IMR-90 (cell line): ENCODE measurements at regions not wholly inside any gene's neighbourhood (a gene's known extent, or its start where the extent isn't known, plus 50 kb on each side); places are given as distances from the start of the nearest gene placed in this dataset.

ENCODE experiments used
- ATAC-seq: fragments of 200-7000 bp; cut with Tn5 transposase; 2 replicates; pipeline ENCODE4 v1.9.1; 2020; ENCODE audit warnings: low read depth, mild to moderate bottlenecking, moderate library complexity
- BruUV-seq: library from RNA; stranded (reverse); fragments of 400-500 nt; replicated peaks from 2 replicates; lab custom pipeline; 2021; lab: Mats Ljungman, UMichigan
- CTCF ChIA-PET: fragments of 300-600 bp; formaldehyde crosslinking; extraction: SDS; loops from one replicate; lab custom pipeline; 2021; ENCODE audit warnings: antibody characterized with exemption; lab: Yijun Ruan, JAX
- POLR2A ChIA-PET: fragments of 300-600 bp; sonication (Branson Sonifier 250); formaldehyde crosslinking; loops from one replicate; lab custom pipeline; 2022; ENCODE audit warnings: antibody characterized with exemption; ENCODE audit not compliant: unreplicated experiment; lab: Charles Lee
- DNase-seq: peaks from one replicate; pipeline ENCODE4 v3.0.0; 2013
- H2AFZ ChIP-seq: replicated peaks from 2 replicates; pipeline ENCODE3; 2013; ENCODE audit warnings: low read length, mild to moderate bottlenecking; ENCODE audit not compliant: poor library complexity
- H2AK5ac ChIP-seq: 2 replicates; pipeline ENCODE4 v1.6.1; 2013; ENCODE audit warnings: low read depth, low read length, inconsistent platforms
- H2AK9ac ChIP-seq: replicated peaks from 2 replicates; pipeline ENCODE3; 2013; ENCODE audit warnings: mild to moderate bottlenecking, low read depth, low read length, moderate library complexity; ENCODE audit not compliant: poor library complexity
- H2BK120ac ChIP-seq: 2 replicates; pipeline ENCODE4 v1.6.1; 2013; ENCODE audit warnings: low read depth, low read length, inconsistent platforms
- H2BK15ac ChIP-seq: 3 replicates; pipeline ENCODE4 v1.6.1; 2013; ENCODE audit warnings: low read depth, low read length, inconsistent platforms
- H2BK20ac ChIP-seq: 2 replicates; pipeline ENCODE4 v1.6.1; 2013; ENCODE audit warnings: low read depth, mild to moderate bottlenecking, inconsistent platforms, low read length, moderate library complexity
- H2BK5ac ChIP-seq: 2 replicates; pipeline ENCODE4 v1.6.1; 2013; ENCODE audit warnings: mild to moderate bottlenecking, low read depth, low read length, inconsistent platforms; ENCODE audit not compliant: poor library complexity, severe bottlenecking
- H3K14ac ChIP-seq: replicated peaks from 2 replicates; pipeline ENCODE4 v1.6.1; 2013; ENCODE audit warnings: low read depth, low read length, inconsistent platforms
- H3K18ac ChIP-seq: 2 replicates; pipeline ENCODE4 v1.6.1; 2013; ENCODE audit warnings: low read depth, low read length, control low read depth
- H3K23ac ChIP-seq: 2 replicates; pipeline ENCODE4 v1.6.1; 2013; ENCODE audit warnings: low read depth, low read length, inconsistent platforms
- H3K27ac ChIP-seq: 2 replicates; pipeline ENCODE4 v1.5.1; 2013; ENCODE audit warnings: mild to moderate bottlenecking, control low read depth, low read length; ENCODE audit not compliant: insufficient read depth
- H3K27me3 ChIP-seq: 2 replicates; pipeline ENCODE4 v1.6.1; 2013; ENCODE audit warnings: low read length; ENCODE audit not compliant: control insufficient read depth, insufficient read depth
- H3K36me3 ChIP-seq: 2 replicates; pipeline ENCODE4 v1.6.1; 2013; ENCODE audit warnings: low read length, mixed read lengths; ENCODE audit not compliant: control insufficient read depth, insufficient read depth
- H3K4ac ChIP-seq: 2 replicates; pipeline ENCODE4 v1.6.1; 2013; ENCODE audit warnings: low read depth, low read length, inconsistent platforms
- H3K4me1 ChIP-seq: 2 replicates; pipeline ENCODE4 v1.6.1; 2013; ENCODE audit warnings: low read length, mixed read lengths; ENCODE audit not compliant: control insufficient read depth, insufficient read depth
- H3K4me2 ChIP-seq: 2 replicates; pipeline ENCODE4 v1.6.1; 2013; ENCODE audit warnings: low read depth, mild to moderate bottlenecking, control low read depth, low read length, moderate library complexity
- H3K4me3 ChIP-seq: 2 replicates; pipeline ENCODE4 v1.5.1; 2013; ENCODE audit warnings: low read depth, mild to moderate bottlenecking, control low read depth, low read length, moderate library complexity; ENCODE audit not compliant: insufficient read depth
- H3K56ac ChIP-seq: 2 replicates; pipeline ENCODE4 v1.6.1; 2013; ENCODE audit warnings: low read length, inconsistent platforms; ENCODE audit not compliant: insufficient read depth; ENCODE audit errors: extremely low read depth
- H3K79me1 ChIP-seq, 2 experiments: 2 replicates each; pipeline ENCODE4 v1.6.1; 2013; ENCODE audit warnings: low read length in 2 of 2, inconsistent platforms in 1 of 2, low read depth in 1 of 2
- H3K9ac ChIP-seq: 2 replicates; pipeline ENCODE4 v1.6.1; 2013; ENCODE audit warnings: low read depth, low read length, control low read depth
- H3K9me1 ChIP-seq: 2 replicates; pipeline ENCODE4 v1.6.1; 2013; ENCODE audit warnings: low read length, inconsistent platforms; ENCODE audit not compliant: insufficient read depth
- H3K9me3 ChIP-seq: 2 replicates; pipeline ENCODE4 v1.6.1; 2013; ENCODE audit warnings: low read length; ENCODE audit not compliant: control insufficient read depth, insufficient read depth
- H4K20me1 ChIP-seq: 2 replicates; pipeline ENCODE4 v1.6.1; 2013; ENCODE audit warnings: low read length, inconsistent platforms; ENCODE audit not compliant: insufficient read depth
- H4K5ac ChIP-seq: 2 replicates; pipeline ENCODE4 v1.6.1; 2013; ENCODE audit warnings: mild to moderate bottlenecking, low read depth, low read length, control low read depth
- H4K8ac ChIP-seq, 2 experiments: 2 replicates each; pipeline ENCODE4 v1.6.1; 2013; ENCODE audit warnings: low read depth in 2 of 2, low read length in 2 of 2, control low read depth in 1 of 2, inconsistent platforms in 1 of 2
- H4K91ac ChIP-seq: 2 replicates; pipeline ENCODE4 v1.6.1; 2013; ENCODE audit warnings: low read depth, low read length, inconsistent platforms; ENCODE audit not compliant: insufficient read depth
- MAFK ChIP-seq: IDR thresholded peaks from 2 replicates; pipeline ENCODE4 v1.6.1; 2012; ENCODE audit warnings: low read depth, low read length, improper control_type of control experiment
- NFE2L2 ChIP-seq: fragments of 150-350 bp; IDR thresholded peaks from 2 replicates; pipeline ENCODE4 v1.6.1; 2016; ENCODE audit warnings: low read depth, mild to moderate bottlenecking, low read length
- WGBS, 2 experiments: methylation state at CpG; one replicate each; pipeline versions ENCODE4 v1.1.5 to v1.1.7; 2013; ENCODE audit warnings: missing lambda C conversion rate in 2 of 2; ENCODE audit not compliant: insufficient read length in 1 of 2; ENCODE audit errors: extremely low coverage in 2 of 2; 5-methylcytosine and 5-hydroxymethylcytosine counted together
- dilution Hi-C: fragments of 300-500 bp; cut with HindIII; formaldehyde crosslinking; loops from one replicate; pipeline ENCODE4 v1.14.3; 2018; ENCODE audit warnings: low sequenced_read_pairs; ENCODE audit not compliant: unreplicated experiment
- in situ Hi-C: fragments of 300-500 bp; cut with MboI; formaldehyde crosslinking; loops from 3 replicates; pipeline ENCODE4 v1.14.3; 2019; ENCODE audit warnings: low sequenced_read_pairs, inconsistent platforms, mixed read lengths
- intact Hi-C: fragments of 100-400 bp; cut with micrococcal nuclease; formaldehyde crosslinking; loops from 2 replicates; pipeline ENCODE4 v1.10.0; 2022

DNA sequence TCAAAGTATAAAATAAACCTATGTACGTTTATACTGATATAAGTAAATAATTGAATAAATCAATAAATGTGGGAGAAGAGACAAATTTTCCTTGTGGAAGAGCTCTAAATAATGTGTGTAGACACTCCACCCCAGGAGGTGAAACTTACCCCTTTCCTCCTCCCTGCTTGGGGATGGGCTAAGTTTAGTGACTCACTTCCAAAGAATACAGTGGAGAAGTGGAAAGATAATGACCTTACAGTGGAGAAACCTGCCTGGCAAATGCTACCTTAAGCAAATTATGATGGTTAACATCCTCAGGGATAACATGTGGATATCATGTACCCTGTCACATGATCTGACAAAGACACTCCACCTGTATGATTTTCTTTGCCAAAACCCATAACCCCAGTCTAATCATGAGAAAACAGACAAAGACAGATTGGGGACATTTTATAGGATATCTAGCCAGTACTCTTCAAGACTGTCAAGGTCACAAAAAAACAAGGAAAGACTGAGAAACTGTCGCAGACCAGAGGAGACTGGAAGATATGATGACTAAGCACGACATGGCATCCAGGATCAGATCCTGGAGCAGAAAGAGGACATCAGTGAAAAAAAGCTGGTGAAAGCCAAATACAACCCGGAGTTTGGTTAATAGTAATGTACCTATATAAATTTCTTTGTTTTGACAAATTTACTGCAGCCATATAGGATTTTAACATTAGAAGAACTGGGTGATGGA lies 195.5 kb upstream of the PRDM1 start:
- H2AK5ac ChIP-seq = no peak overlapping the region
- H3K56ac ChIP-seq = no peak overlapping the region
- H2BK5ac ChIP-seq = no peak overlapping the region
- WGBS, 2 experiments = no CpG with 5 or more reads among the region's 4 CpGs
- CTCF ChIA-PET = no interaction called here
- H2BK20ac ChIP-seq = no peak overlapping the region
- ATAC-seq = no peak
- H2AK9ac ChIP-seq = no peak overlapping the region
- H3K9me3 ChIP-seq = peaks cover 2% of the 10 kb centered on the region; the same call in 1 of the 2 replicates
- no peak overlapping the region for H2AFZ ChIP-seq
- no peak overlapping the region for H4K5ac ChIP-seq
- no peaks in the 10 kb centered on the region for H3K9me1 ChIP-seq
- H3K4ac ChIP-seq = no peak overlapping the region
- no peak overlapping the region for H2BK120ac ChIP-seq
- no peak for TF ChIP-seq NFE2L2
- TF ChIP-seq MAFK = peak; percentile 66
- no peak overlapping the region for H3K9ac ChIP-seq
- H2BK15ac ChIP-seq = no peak overlapping the region
- H3K18ac ChIP-seq = no peak overlapping the region
- no peaks in the 10 kb centered on the region for H3K27me3 ChIP-seq
- H3K14ac ChIP-seq = no peak overlapping the region
- H3K4me2 ChIP-seq = no peak overlapping the region
- intact Hi-C loops = no loop called here
- H3K4me3 ChIP-seq = no peak overlapping the region
- H3K23ac ChIP-seq = no peak overlapping the region
- H3K79me1 ChIP-seq = no peaks in the 10 kb centered on the region
- DNase-seq = no peak
- in situ Hi-C loops = no loop called here
- H3K4me1 ChIP-seq = no peaks in the 10 kb centered on the region; the same call in 1 of the 2 replicates
- BruUV-seq = no TSS peak
- H4K20me1 ChIP-seq = no peaks in the 10 kb centered on the region
- no peak overlapping the region for H4K91ac ChIP-seq
- H3K27ac ChIP-seq = no peak overlapping the region
- H4K8ac ChIP-seq = no peak overlapping the region
- dilution Hi-C loops = no loop called here
- H3K36me3 ChIP-seq = no peaks in the 10 kb centered on the region
- POLR2A ChIA-PET = no interaction called here
